Effector memory CD4-positive, alpha-beta T cell (primary cell): ENCODE measurements at regions not wholly inside any gene's neighbourhood (a gene's known extent, or its start where the extent isn't known, plus 50 kb on each side); places are given as distances from the start of the nearest gene placed in this dataset.

Source experiments
- DNase-seq, 3 donors: peaks; one replicate each; pipeline ENCODE4 v3.0.0-alpha.2; 2020
- H3K27ac ChIP-seq: 2 replicates; pipeline ENCODE4 v1.7.0; 2013; ENCODE audit warnings: mild to moderate bottlenecking, low read length, moderate library complexity; ENCODE audit not compliant: insufficient read depth, poor library complexity, severe bottlenecking
- H3K27me3 ChIP-seq: replicated peaks from 2 replicates; pipeline ENCODE4 v1.7.0; 2013; ENCODE audit warnings: mild to moderate bottlenecking, low read length; ENCODE audit not compliant: insufficient read depth, control insufficient read depth, poor library complexity, severe bottlenecking
- H3K36me3 ChIP-seq: 2 replicates; pipeline ENCODE4 v1.7.0; 2013; ENCODE audit warnings: mild to moderate bottlenecking, low read length, moderate library complexity; ENCODE audit not compliant: control insufficient read depth, insufficient read depth
- H3K4me1 ChIP-seq: 2 replicates; pipeline ENCODE4 v1.7.0; 2013; ENCODE audit warnings: low read length, mild to moderate bottlenecking; ENCODE audit not compliant: control insufficient read depth, insufficient read depth, poor library complexity, severe bottlenecking
- H3K4me3 ChIP-seq: 2 replicates; pipeline ENCODE4 v1.7.0; 2013; ENCODE audit warnings: low read length, low read depth, mild to moderate bottlenecking; ENCODE audit not compliant: insufficient read depth, poor library complexity, severe bottlenecking
- H3K9me3 ChIP-seq: 2 replicates; pipeline ENCODE4 v1.7.0; 2013; ENCODE audit warnings: mild to moderate bottlenecking, low read length, moderate library complexity; ENCODE audit not compliant: control insufficient read depth

- Histone ChIP-seq H3K27ac (no peak overlapping the region), H3K36me3 (no peaks in the 10 kb centered on the region), H3K4me1 (peaks cover 4% of the 10 kb centered on the region), H3K9me3 (no peaks in the 10 kb centered on the region), H3K4me3 (no peak overlapping the region), H3K27me3 (no peaks in the 10 kb centered on the region)
- no peak for DNase-seq
These were observed 209.6 kb upstream of the SLC30A5 start for GRCh38 chr5:68884144-68884754.

- DNase-seq = no peak
- Histone ChIP-seq H3K4me1 (peaks cover 4% of the 10 kb centered on the region), H3K9me3 (no peaks in the 10 kb centered on the region), H3K27me3 (no peaks in the 10 kb centered on the region), H3K4me3 (no peak overlapping the region), H3K36me3 (no peaks in the 10 kb centered on the region), H3K27ac (no peak overlapping the region)
These were observed 208.9 kb upstream of the SLC30A5 start for GRCh38 chr5:68884883-68885282.

- H3K36me3 ChIP-seq = no peaks in the 10 kb centered on the region
- DNase-seq = no peak
- no peaks in the 10 kb centered on the region for H3K9me3 ChIP-seq
- H3K27me3 ChIP-seq = no peaks in the 10 kb centered on the region
- H3K4me1 ChIP-seq = peaks cover 4% of the 10 kb centered on the region
- no peak overlapping the region for H3K27ac ChIP-seq
- H3K4me3 ChIP-seq = no peak overlapping the region
These were observed 207.0 kb upstream of the SLC30A5 start for GRCh38 chr5:68886814-68887213.

GRCh38 chr5:68891718-68892117 is 202.1 kb upstream of the SLC30A5 start:
- Histone ChIP-seq H3K27me3 (no peaks in the 10 kb centered on the region), H3K9me3 (no peaks in the 10 kb centered on the region), H3K4me3 (no peak overlapping the region), H3K27ac (no peak overlapping the region), H3K4me1 (no peaks in the 10 kb centered on the region), H3K36me3 (no peaks in the 10 kb centered on the region)
- DNase-seq = no peak

GRCh38 chr5:68894673-68895072 is 199.1 kb upstream of the SLC30A5 start:
- H3K9me3 ChIP-seq = no peaks in the 10 kb centered on the region
- no peaks in the 10 kb centered on the region for H3K36me3 ChIP-seq
- no peak overlapping the region for H3K4me3 ChIP-seq
- DNase-seq = no peak
- no peaks in the 10 kb centered on the region for H3K4me1 ChIP-seq
- H3K27me3 ChIP-seq = no peaks in the 10 kb centered on the region
- no peak overlapping the region for H3K27ac ChIP-seq

- H3K27ac ChIP-seq = no peak overlapping the region
- H3K4me1 ChIP-seq = no peaks in the 10 kb centered on the region
- no peak overlapping the region for H3K4me3 ChIP-seq
- no peaks in the 10 kb centered on the region for H3K36me3 ChIP-seq
- H3K9me3 ChIP-seq = no peaks in the 10 kb centered on the region
- no peaks in the 10 kb centered on the region for H3K27me3 ChIP-seq
- no peak for DNase-seq
These were observed 194.8 kb upstream of the SLC30A5 start for GRCh38 chr5:68898951-68899471.

- H3K36me3 ChIP-seq = no peaks in the 10 kb centered on the region
- no peaks in the 10 kb centered on the region for H3K4me1 ChIP-seq
- no peaks in the 10 kb centered on the region for H3K9me3 ChIP-seq
- no peak overlapping the region for H3K27ac ChIP-seq
- no peaks in the 10 kb centered on the region for H3K27me3 ChIP-seq
- no peak for DNase-seq
- H3K4me3 ChIP-seq = no peak overlapping the region
These were observed 181.7 kb upstream of the SLC30A5 start for GRCh38 chr5:68911840-68912690.

GRCh38 chr5:68915079-68915478 is 178.7 kb upstream of the SLC30A5 start:
- Histone ChIP-seq H3K27me3 (peaks cover 6% of the 10 kb centered on the region), H3K27ac (no peak overlapping the region), H3K9me3 (no peaks in the 10 kb centered on the region), H3K4me1 (no peaks in the 10 kb centered on the region), H3K4me3 (no peak overlapping the region), H3K36me3 (no peaks in the 10 kb centered on the region)
- no peak for DNase-seq

GRCh38 chr5:68918306-68918705 is 175.5 kb upstream of the SLC30A5 start:
- Histone ChIP-seq H3K27me3 (peaks cover 6% of the 10 kb centered on the region), H3K4me3 (no peak overlapping the region), H3K27ac (no peak overlapping the region), H3K36me3 (no peaks in the 10 kb centered on the region), H3K9me3 (no peaks in the 10 kb centered on the region), H3K4me1 (no peaks in the 10 kb centered on the region)
- DNase-seq = no peak

- Histone ChIP-seq H3K9me3 (no peaks in the 10 kb centered on the region), H3K27ac (no peak overlapping the region), H3K4me1 (no peaks in the 10 kb centered on the region), H3K36me3 (no peaks in the 10 kb centered on the region), H3K4me3 (no peak overlapping the region), H3K27me3 (peaks cover 6% of the 10 kb centered on the region)
- DNase-seq = no peak
These were observed 173.8 kb upstream of the SLC30A5 start for GRCh38 chr5:68919988-68920490.
